8988T (cell line): ENCODE measurements at regions not wholly inside any gene's neighbourhood (a gene's known extent, or its start where the extent isn't known, plus 50 kb on each side); places are given as distances from the start of the nearest gene placed in this dataset.
"Not testable (repeated sequence)": the region's sequence is repeated elsewhere in the genome, so short reads cannot be mapped to it uniquely, and the experiment has no call there.

Experiments
- DNase-seq: peaks from one replicate; pipeline ENCODE4 v3.0.0; 2011

DNA sequence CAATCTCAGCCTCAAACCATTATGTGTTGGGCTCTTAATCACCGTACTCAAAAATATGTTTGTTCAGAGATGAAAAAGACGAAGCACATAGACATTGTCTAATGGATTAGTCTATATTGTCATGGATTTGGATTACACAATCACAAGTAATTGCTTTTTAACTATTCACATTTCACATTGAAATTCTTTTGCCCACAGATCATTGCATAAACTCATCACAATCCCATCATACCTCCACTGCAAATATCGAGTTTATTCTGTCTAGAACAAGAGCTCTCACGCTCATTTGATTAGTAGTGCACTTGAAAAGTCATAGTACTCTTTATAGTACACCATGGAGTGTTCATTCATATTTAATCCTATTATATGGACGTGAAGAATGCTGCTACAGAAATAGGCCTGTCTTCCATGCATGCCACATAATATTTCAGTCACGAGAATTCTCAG lies 97.9 kb upstream of the SOX11 start:
- no peak for DNase-seq

DNA sequence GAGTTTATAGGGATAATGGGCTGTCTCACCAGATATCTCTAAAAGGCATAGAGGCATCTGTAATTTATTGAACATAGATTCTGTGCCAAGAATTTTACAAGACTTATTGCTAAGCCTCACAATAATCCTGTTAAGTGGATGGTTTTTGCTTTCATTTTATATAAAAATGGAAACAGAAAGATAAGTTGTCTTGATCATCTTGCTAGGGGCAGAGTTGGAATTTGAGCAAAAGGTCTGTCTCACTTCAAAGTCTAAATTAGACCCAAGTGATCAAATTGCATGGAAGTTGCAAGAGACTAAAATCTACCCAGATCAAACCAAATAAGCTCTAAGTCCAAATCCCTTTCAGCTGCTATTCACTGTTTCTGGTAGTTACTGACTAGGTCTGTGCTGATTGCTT lies 95.3 kb upstream of the SOX11 start:
- DNase-seq: no peak

DNA sequence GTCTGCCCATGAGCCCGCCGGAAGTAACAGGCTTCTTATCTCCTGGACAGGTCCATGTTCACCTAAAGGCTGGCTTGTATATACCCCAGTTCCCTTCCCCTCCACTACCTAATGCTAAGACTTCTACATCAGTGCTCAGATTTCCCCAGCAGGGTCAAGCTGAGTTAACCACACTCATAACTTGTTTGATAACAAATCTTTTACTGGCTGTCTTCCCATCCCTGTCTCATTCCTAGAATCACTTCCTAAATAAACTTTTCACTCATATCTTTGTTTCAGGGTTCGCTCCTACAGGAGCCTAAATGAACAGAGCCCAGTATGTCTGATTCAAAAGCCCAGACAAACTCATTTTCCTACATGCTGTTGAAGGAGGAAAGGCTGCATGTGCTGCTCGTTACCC lies 94.0 kb upstream of the SOX11 start:
- no peak for DNase-seq

DNA sequence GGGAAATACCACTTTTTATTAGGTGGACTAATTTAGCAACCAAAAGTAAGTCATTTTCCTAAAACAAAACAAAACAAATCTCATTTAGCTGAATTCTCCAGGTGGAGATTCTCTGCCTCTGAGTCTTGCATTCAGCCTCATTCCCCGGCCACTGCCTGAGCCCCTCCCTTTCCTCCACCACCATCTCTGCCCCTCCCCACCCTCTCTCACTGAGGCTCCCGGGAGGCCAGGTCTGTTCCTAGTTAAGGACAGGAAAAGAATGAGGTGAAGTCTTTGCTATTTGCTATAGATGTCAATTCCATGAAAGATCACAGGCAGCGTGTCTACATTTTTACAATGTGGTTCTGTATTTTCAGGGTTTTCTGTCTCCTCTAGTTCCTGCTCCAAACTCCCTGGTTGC lies 83.0 kb upstream of the SOX11 start:
- no peak for DNase-seq

DNA sequence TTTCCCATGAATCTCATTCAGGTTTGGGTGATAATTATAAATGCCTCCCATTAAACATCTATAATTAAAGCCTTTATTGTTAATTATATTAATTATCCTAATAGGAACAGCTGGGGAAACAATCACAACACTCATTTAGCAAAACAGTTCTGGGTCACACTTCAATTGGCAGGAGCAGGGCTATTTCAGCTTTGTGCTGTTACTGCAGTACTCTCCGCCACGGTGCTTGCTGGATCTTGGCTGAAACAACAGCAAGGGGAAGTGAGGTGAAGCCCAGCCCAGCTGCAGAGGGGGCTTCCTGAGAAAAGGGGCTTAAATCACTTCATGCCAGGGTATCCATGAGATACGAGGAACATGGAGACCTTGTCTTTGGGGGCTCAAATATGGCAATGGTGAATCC lies 79.5 kb upstream of the SOX11 start:
- no peak for DNase-seq

DNA sequence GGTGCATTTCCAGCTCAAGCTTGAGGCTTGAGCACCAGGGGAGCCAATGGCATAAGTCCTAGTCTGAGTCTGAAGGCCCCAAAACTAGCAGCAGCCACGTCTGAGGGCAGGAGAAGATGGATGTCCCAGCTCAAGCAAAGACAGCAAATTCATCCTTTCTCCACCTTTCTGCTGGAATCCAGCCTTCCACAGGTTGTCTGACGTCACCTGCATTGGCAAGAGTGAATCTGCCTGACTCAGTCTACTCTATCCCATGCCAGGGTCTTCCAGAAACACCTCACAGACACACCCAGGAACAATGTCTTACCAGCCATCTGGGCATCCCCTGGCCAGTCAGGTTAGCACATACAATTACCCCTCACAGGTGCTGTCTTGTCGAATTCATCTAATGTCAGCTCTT lies 76.2 kb upstream of the SOX11 start:
- DNase-seq: no peak

DNA sequence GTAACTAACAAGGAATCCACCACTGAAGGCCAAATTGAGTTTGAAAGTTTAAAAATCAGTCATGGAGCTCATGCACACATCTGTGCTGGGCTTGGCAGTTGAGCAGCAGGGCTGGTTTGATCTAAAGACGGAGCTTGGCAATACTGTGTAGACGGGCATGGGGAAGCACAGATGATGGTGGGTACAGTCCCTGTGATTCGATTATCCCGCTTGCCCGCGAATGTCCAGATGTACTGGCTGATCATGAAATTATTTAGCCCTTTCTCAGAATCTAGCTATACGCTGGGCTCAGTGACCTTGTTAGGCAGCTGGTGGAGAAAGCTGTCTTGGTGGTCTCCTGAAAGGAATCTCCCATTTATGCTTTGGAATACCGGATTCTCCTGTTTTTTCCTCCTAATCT lies 74.8 kb upstream of the SOX11 start:
- no peak for DNase-seq

DNA sequence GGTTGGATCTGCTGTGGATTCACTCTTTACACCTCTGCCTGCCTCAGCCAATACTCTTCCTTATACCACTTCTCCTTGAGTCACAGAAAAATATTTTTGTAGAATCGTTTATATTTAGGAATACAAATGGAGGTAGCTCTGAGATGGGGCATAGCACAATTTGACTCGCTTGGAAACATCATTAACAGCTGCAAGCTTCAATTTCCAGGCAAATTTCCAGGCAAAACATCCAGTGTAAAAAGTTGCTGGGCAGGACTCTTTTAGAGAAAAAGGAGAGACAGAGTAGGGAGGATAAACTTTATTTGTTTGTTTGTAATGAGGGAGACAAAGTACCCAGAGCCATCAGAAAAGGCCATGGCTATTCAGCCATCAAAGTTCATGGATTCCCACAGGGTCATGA lies 74.4 kb upstream of the SOX11 start:
- no peak for DNase-seq

DNA sequence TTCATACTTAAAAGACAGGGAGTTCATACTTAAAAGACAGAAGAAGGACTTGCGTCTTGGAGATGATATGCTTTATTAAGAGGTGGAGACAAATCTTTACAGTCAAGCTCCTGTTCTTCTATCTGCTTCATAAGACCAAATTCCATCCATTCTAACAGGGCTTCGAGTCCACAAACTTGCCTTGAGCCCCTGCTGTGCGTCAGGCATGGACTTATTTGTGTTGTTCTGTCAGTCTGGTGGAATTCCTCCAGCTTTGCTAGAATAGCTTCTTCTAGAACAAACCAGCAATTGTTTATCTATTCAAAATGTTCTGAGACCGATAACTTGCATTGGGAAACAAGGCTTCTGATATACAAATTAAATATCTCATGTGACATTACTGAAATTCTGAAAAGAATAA lies 73.9 kb upstream of the SOX11 start:
- no peak for DNase-seq

DNA sequence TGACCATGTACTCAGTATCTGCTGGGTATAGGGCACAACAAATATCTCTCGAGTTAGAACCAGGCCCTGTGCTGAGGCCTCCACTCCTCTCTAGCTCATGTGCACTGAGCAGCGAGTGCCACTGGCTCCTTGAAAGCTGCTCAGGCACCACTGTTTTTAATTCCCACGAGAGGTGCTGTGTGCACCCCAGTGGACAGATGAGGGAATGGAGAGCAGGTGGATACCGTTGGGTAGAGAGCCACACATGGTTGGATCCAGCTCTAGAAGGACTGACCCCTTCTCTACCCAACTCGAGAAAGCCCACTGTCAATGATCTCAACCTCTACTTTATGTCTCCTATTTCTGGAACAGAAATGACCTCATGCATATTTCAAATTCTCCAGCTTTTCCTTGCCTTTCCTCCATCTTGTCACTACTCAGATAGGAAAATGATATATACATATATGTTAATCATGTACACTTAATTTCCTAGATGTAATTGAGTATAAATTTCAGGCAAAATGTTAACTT lies 66.6 kb upstream of the SOX11 start:
- DNase-seq: not testable (repeated sequence)

DNA sequence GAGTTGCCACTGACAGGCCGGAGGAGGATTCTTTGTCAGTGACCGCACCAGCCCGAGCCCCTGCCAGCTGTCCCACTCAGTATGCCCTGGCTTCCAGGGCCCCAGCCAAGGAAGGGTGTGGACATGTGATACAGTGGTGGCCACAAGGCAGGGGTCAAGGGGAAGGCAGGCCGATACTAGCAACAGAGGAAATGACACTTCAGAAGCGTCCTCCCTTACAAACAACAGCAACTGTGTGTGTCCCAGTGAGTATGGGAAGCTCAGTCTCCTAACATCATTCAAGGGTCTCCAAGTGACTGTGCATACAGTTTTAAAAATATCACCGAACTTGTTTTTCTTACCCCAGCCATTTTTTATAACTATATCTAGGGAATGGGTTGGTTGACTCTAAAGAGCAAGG lies 63.7 kb upstream of the SOX11 start:
- DNase-seq: not testable (repeated sequence)

DNA sequence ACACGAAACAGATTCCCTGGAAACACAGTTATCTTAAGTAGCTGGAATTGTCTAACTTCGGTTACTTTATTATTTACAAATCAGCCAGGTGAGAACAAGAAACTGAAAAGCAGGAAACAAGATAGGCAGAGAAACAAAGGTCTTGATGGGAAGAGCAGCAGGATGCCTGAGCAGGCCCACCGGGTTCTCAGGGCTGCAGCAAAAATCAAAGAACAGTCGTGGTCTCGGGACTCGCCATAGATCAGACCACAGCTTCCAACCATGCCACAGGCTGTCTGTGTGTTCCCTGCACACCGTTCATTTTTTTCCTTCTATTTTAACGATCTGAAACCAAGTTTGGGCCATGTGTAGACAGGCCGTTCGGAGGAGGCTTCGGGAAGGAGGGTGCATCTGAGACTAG lies 62.7 kb upstream of the SOX11 start:
- not testable (repeated sequence) for DNase-seq

DNA sequence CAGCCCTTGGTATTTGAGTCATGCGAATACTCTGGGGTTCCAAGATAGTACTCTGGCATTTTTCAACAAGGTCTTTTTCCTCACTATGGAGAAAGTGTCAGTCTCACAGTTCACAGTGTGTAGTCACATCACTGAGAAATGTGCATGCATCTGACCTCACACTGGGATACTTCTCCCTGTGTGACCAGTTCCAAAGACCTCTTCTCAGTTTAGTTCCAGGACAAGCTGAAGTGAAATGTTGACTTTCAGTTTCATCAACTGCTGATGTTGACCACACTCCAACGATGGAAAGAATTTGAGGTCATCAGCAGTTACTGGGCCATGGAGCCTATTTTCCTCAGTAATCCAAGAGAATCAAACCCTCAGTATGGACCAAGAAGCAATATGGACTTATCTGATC lies 55.1 kb upstream of the SOX11 start:
- not testable (repeated sequence) for DNase-seq
